IMR-90 (cell line): ENCODE measurements at regions not wholly inside any gene's neighbourhood (a gene's known extent, or its start where the extent isn't known, plus 50 kb on each side); places are given as distances from the start of the nearest gene placed in this dataset.
"Not testable (repeated sequence)": the region's sequence is repeated elsewhere in the genome, so short reads cannot be mapped to it uniquely, and the experiment has no call there.

Experiments used
- ATAC-seq: fragments of 200-7000 bp; cut with Tn5 transposase; 2 replicates; pipeline ENCODE4 v1.9.1; 2020; ENCODE audit warnings: low read depth, mild to moderate bottlenecking, moderate library complexity
- BruUV-seq: library from RNA; stranded (reverse); fragments of 400-500 nt; replicated peaks from 2 replicates; lab custom pipeline; 2021; lab: Mats Ljungman, UMichigan
- CTCF ChIA-PET: fragments of 300-600 bp; formaldehyde crosslinking; extraction: SDS; loops from one replicate; lab custom pipeline; 2021; ENCODE audit warnings: antibody characterized with exemption; lab: Yijun Ruan, JAX
- POLR2A ChIA-PET: fragments of 300-600 bp; sonication (Branson Sonifier 250); formaldehyde crosslinking; loops from one replicate; lab custom pipeline; 2022; ENCODE audit warnings: antibody characterized with exemption; ENCODE audit not compliant: unreplicated experiment; lab: Charles Lee
- DNase-seq: peaks from one replicate; pipeline ENCODE4 v3.0.0; 2013
- H2AFZ ChIP-seq: replicated peaks from 2 replicates; pipeline ENCODE3; 2013; ENCODE audit warnings: low read length, mild to moderate bottlenecking; ENCODE audit not compliant: poor library complexity
- H2AK5ac ChIP-seq: 2 replicates; pipeline ENCODE4 v1.6.1; 2013; ENCODE audit warnings: low read depth, low read length, inconsistent platforms
- H2AK9ac ChIP-seq: replicated peaks from 2 replicates; pipeline ENCODE3; 2013; ENCODE audit warnings: mild to moderate bottlenecking, low read depth, low read length, moderate library complexity; ENCODE audit not compliant: poor library complexity
- H2BK120ac ChIP-seq: 2 replicates; pipeline ENCODE4 v1.6.1; 2013; ENCODE audit warnings: low read depth, low read length, inconsistent platforms
- H2BK15ac ChIP-seq: 3 replicates; pipeline ENCODE4 v1.6.1; 2013; ENCODE audit warnings: low read depth, low read length, inconsistent platforms
- H2BK20ac ChIP-seq: 2 replicates; pipeline ENCODE4 v1.6.1; 2013; ENCODE audit warnings: low read depth, mild to moderate bottlenecking, inconsistent platforms, low read length, moderate library complexity
- H2BK5ac ChIP-seq: 2 replicates; pipeline ENCODE4 v1.6.1; 2013; ENCODE audit warnings: mild to moderate bottlenecking, low read depth, low read length, inconsistent platforms; ENCODE audit not compliant: poor library complexity, severe bottlenecking
- H3K14ac ChIP-seq: replicated peaks from 2 replicates; pipeline ENCODE4 v1.6.1; 2013; ENCODE audit warnings: low read depth, low read length, inconsistent platforms
- H3K18ac ChIP-seq: 2 replicates; pipeline ENCODE4 v1.6.1; 2013; ENCODE audit warnings: low read depth, low read length, control low read depth
- H3K23ac ChIP-seq: 2 replicates; pipeline ENCODE4 v1.6.1; 2013; ENCODE audit warnings: low read depth, low read length, inconsistent platforms
- H3K27ac ChIP-seq: 2 replicates; pipeline ENCODE4 v1.5.1; 2013; ENCODE audit warnings: mild to moderate bottlenecking, control low read depth, low read length; ENCODE audit not compliant: insufficient read depth
- H3K27me3 ChIP-seq: 2 replicates; pipeline ENCODE4 v1.6.1; 2013; ENCODE audit warnings: low read length; ENCODE audit not compliant: control insufficient read depth, insufficient read depth
- H3K36me3 ChIP-seq: 2 replicates; pipeline ENCODE4 v1.6.1; 2013; ENCODE audit warnings: low read length, mixed read lengths; ENCODE audit not compliant: control insufficient read depth, insufficient read depth
- H3K4ac ChIP-seq: 2 replicates; pipeline ENCODE4 v1.6.1; 2013; ENCODE audit warnings: low read depth, low read length, inconsistent platforms
- H3K4me1 ChIP-seq: 2 replicates; pipeline ENCODE4 v1.6.1; 2013; ENCODE audit warnings: low read length, mixed read lengths; ENCODE audit not compliant: control insufficient read depth, insufficient read depth
- H3K4me2 ChIP-seq: 2 replicates; pipeline ENCODE4 v1.6.1; 2013; ENCODE audit warnings: low read depth, mild to moderate bottlenecking, control low read depth, low read length, moderate library complexity
- H3K4me3 ChIP-seq: 2 replicates; pipeline ENCODE4 v1.5.1; 2013; ENCODE audit warnings: low read depth, mild to moderate bottlenecking, control low read depth, low read length, moderate library complexity; ENCODE audit not compliant: insufficient read depth
- H3K56ac ChIP-seq: 2 replicates; pipeline ENCODE4 v1.6.1; 2013; ENCODE audit warnings: low read length, inconsistent platforms; ENCODE audit not compliant: insufficient read depth; ENCODE audit errors: extremely low read depth
- H3K79me1 ChIP-seq, 2 experiments: 2 replicates each; pipeline ENCODE4 v1.6.1; 2013; ENCODE audit warnings: low read length in 2 of 2, inconsistent platforms in 1 of 2, low read depth in 1 of 2
- H3K9ac ChIP-seq: 2 replicates; pipeline ENCODE4 v1.6.1; 2013; ENCODE audit warnings: low read depth, low read length, control low read depth
- H3K9me1 ChIP-seq: 2 replicates; pipeline ENCODE4 v1.6.1; 2013; ENCODE audit warnings: low read length, inconsistent platforms; ENCODE audit not compliant: insufficient read depth
- H3K9me3 ChIP-seq: 2 replicates; pipeline ENCODE4 v1.6.1; 2013; ENCODE audit warnings: low read length; ENCODE audit not compliant: control insufficient read depth, insufficient read depth
- H4K20me1 ChIP-seq: 2 replicates; pipeline ENCODE4 v1.6.1; 2013; ENCODE audit warnings: low read length, inconsistent platforms; ENCODE audit not compliant: insufficient read depth
- H4K5ac ChIP-seq: 2 replicates; pipeline ENCODE4 v1.6.1; 2013; ENCODE audit warnings: mild to moderate bottlenecking, low read depth, low read length, control low read depth
- H4K8ac ChIP-seq, 2 experiments: 2 replicates each; pipeline ENCODE4 v1.6.1; 2013; ENCODE audit warnings: low read depth in 2 of 2, low read length in 2 of 2, control low read depth in 1 of 2, inconsistent platforms in 1 of 2
- H4K91ac ChIP-seq: 2 replicates; pipeline ENCODE4 v1.6.1; 2013; ENCODE audit warnings: low read depth, low read length, inconsistent platforms; ENCODE audit not compliant: insufficient read depth
- WGBS, 2 experiments: methylation state at CpG; one replicate each; pipeline versions ENCODE4 v1.1.5 to v1.1.7; 2013; ENCODE audit warnings: missing lambda C conversion rate in 2 of 2; ENCODE audit not compliant: insufficient read length in 1 of 2; ENCODE audit errors: extremely low coverage in 2 of 2; 5-methylcytosine and 5-hydroxymethylcytosine counted together
- dilution Hi-C: fragments of 300-500 bp; cut with HindIII; formaldehyde crosslinking; loops from one replicate; pipeline ENCODE4 v1.14.3; 2018; ENCODE audit warnings: low sequenced_read_pairs; ENCODE audit not compliant: unreplicated experiment
- in situ Hi-C: fragments of 300-500 bp; cut with MboI; formaldehyde crosslinking; loops from 3 replicates; pipeline ENCODE4 v1.14.3; 2019; ENCODE audit warnings: low sequenced_read_pairs, inconsistent platforms, mixed read lengths
- intact Hi-C: fragments of 100-400 bp; cut with micrococcal nuclease; formaldehyde crosslinking; loops from 2 replicates; pipeline ENCODE4 v1.10.0; 2022

DNA sequence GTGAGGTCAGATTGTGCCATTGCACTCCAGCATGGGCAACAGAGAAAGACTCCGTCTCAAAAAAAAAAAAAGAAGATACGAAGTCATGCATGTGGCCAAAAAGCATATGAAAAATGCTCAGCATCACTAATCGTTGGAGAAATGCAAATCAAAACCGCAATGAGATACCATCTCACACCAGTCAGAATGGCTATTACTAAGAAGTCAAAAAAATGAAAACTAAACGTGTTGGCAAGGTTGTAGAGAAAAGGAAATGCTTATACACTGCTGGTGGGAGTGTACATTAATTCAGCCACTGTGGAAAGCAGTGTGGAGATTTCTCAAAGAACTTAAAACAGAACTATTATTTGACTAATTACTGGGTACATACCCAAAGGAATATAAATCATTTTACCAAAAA is 156.1 kb upstream of the GRM7 start:
- H3K79me1 ChIP-seq, H3K4me3 ChIP-seq, H4K91ac ChIP-seq, H4K5ac ChIP-seq, H3K14ac ChIP-seq, H4K20me1 ChIP-seq, dilution Hi-C loops, ATAC-seq, H3K23ac ChIP-seq, H2AFZ ChIP-seq, H3K27me3 ChIP-seq, intact Hi-C loops, in situ Hi-C loops, H2BK120ac ChIP-seq, H3K9me3 ChIP-seq, H3K4me1 ChIP-seq, H2BK5ac ChIP-seq, H3K36me3 ChIP-seq, H3K4me2 ChIP-seq, H3K9ac ChIP-seq, H3K27ac ChIP-seq, DNase-seq, H3K4ac ChIP-seq, H3K56ac ChIP-seq, H3K18ac ChIP-seq, H3K9me1 ChIP-seq, H2AK9ac ChIP-seq, CTCF ChIA-PET, BruUV-seq, H2AK5ac ChIP-seq, H2BK20ac ChIP-seq, H2BK15ac ChIP-seq, H4K8ac ChIP-seq, POLR2A ChIA-PET: not testable (repeated sequence)
- no CpG with 5 or more reads among the region's 5 CpGs for WGBS, 2 experiments
